AG09319 (cell line): ENCODE measurements at regions not wholly inside any gene's neighbourhood (a gene's known extent, or its start where the extent isn't known, plus 50 kb on each side); places are given as distances from the start of the nearest gene placed in this dataset.

ENCODE experiments used
- DNase-seq: peaks from one replicate; pipeline ENCODE4 v3.0.0-alpha.2; 2010; ENCODE audit warnings: low read depth; ENCODE audit errors: extremely low read depth
- CTCF ChIP-seq: IDR thresholded peaks from 2 replicates; pipeline ENCODE4 v1.5.1; 2011; ENCODE audit warnings: low read depth, mild to moderate bottlenecking, inconsistent platforms, low read length, moderate library complexity

- no peak for DNase-seq
- no peak for TF ChIP-seq CTCF
Observed at GRCh38 chrX:78527818-78528217, 131.3 kb downstream of the RTL3 start.

GRCh38 chrX:78527263-78527662 lies 131.9 kb downstream of the RTL3 start:
- TF ChIP-seq CTCF = no peak
- no peak for DNase-seq

GRCh38 chrX:78522601-78523000 lies 136.5 kb downstream of the RTL3 start:
- DNase-seq = no peak
- TF ChIP-seq CTCF = no peak

GRCh38 chrX:78517124-78517523 lies 142.0 kb downstream of the RTL3 start:
- TF ChIP-seq CTCF = no peak

DNA sequence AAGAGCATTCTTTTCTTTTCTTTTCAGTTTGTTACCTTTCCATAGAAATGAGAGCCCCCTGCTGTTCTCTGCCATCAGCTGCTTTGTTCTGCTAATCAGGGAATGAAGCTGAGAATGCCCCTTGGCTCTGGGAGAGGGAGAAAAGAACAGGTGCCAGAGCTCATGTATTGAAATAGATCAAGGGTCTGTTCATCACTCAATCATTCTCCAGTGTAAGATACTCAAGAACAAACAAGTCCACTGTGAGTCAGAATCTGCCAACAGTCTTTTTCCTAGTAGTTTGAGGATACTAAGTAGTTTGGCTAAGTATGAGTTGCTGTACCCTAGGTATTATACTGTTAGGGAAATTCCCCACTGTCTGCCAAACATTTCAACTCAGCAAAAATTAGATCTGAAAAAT lies 144.3 kb downstream of the RTL3 start:
- DNase-seq = no peak
- TF ChIP-seq CTCF = no peak

More at GRCh38 chrX:78517124-78517523, 142.0 kb downstream of the RTL3 start:
- no peak for DNase-seq

DNA sequence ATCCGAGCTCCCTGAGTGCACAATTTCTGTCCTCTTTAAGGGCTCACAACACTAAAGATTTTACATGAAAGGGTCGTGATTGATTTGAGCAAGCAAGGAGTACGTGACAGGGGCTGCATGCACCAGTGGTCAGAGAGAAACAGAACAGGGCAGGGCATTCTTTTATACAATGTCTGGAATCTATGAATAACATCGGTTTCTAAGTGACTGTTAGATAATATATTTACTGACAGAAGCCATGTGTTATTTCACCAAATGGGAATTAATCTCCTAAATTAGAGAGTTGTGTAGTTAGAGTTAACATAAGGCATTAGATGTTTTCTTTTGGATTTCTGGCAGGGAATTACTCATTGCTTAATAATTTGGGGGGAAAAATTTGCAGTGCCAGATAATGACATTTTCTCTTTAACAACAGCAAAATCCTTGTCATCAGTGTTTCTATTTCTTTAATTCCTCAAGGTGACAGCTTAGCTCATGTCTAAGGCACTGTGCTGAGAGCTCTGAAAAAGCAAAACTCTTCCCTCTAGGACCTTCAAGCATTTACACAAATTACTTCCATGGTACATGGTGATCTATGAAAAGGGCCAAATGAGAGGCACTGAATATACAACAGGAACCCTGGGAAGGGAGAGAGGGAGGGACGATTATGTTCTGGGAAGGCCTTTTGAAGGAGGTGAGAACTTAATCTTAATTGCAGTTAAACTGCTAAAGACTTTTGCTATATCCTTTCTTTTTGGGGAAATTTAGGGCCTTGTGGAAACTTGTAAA lies 145.0 kb downstream of the RTL3 start:
- TF ChIP-seq CTCF = no peak

GRCh38 chrX:78506248-78506647 lies 152.9 kb downstream of the RTL3 start:
- TF ChIP-seq CTCF = no peak
- DNase-seq = no peak

More for the DNA sequence above, 145.0 kb downstream of the RTL3 start:
- DNase-seq = no peak
